Neural crest cell (in vitro differentiated cells): ENCODE measurements at regions not wholly inside any gene's neighbourhood (a gene's known extent, or its start where the extent isn't known, plus 50 kb on each side); places are given as distances from the start of the nearest gene placed in this dataset.

Experiments
- DNase-seq: peaks from one replicate; pipeline ENCODE4 v3.0.0; 2021; ENCODE audit warnings: low read depth, mixed read lengths, low spot score
- H3K27ac Mint-ChIP-seq: one replicate; pipeline ENCODE4 v1.8.0; 2021; ENCODE audit warnings: mild to moderate bottlenecking, mixed read lengths; ENCODE audit not compliant: unreplicated experiment
- H3K27me3 Mint-ChIP-seq: 2 replicates; pipeline ENCODE4 v1.8.0; 2021; ENCODE audit warnings: low read depth, mild to moderate bottlenecking, mixed read lengths
- H3K36me3 Mint-ChIP-seq: 2 replicates; pipeline ENCODE4 v1.8.0; 2021; ENCODE audit warnings: low read depth, mild to moderate bottlenecking, mixed read lengths
- H3K4me1 Mint-ChIP-seq: 2 replicates; pipeline ENCODE4 v1.8.0; 2021; ENCODE audit warnings: mixed read lengths
- H3K4me3 Mint-ChIP-seq: one replicate; pipeline ENCODE4 v1.8.0; 2021; ENCODE audit warnings: mild to moderate bottlenecking, mixed read lengths
- H3K9me3 Mint-ChIP-seq: 2 replicates; pipeline ENCODE4 v1.8.0; 2021; ENCODE audit warnings: mixed read lengths
- TF ChIP-seq, protein P1 (sequence below): fragments of 200-600 bp; sonication (generic); conservative IDR thresholded peaks from 2 replicates; pipeline ENCODE4 v1.5.0; 2021; ENCODE audit warnings: antibody characterized with exemption, mild to moderate bottlenecking

DNA sequence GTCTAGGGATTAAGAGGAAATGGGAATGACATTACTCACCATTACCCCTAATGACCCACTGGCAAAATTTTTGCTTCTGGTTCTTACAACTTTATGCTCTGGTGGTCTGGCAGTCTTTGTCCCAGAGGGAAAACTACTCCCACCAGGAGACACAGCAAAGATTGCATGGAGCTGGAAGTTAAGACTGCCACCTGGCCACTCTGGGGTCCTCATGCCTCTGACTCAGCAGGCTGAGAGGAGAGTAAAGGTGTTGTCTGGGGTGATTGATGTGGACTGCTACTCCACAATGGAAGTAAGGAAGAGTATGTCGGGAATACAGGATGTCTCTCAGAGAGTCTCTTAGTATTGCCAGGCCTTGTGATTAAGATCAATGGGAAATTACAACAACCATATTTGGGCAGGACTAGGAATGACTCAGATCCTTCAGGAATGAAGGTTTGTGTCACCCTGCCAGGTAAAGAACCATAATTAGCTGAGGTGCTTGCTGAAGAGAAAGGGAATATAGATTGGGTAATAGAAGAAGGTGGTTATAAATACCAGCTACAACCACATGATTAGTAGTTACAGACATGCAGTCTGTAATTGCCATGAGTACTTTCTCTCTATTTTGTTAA lies 215.5 kb downstream of the GPAT3 start:
- Mint-ChIP-seq H3K4me3 (no peak overlapping the region), H3K27ac (no peak overlapping the region), H3K36me3 (no peaks in the 10 kb centered on the region), H3K4me1 (peaks cover 6% of the 10 kb centered on the region), H3K9me3 (no peaks in the 10 kb centered on the region), H3K27me3 (no peaks in the 10 kb centered on the region)
- TF ChIP-seq, protein P1, sequence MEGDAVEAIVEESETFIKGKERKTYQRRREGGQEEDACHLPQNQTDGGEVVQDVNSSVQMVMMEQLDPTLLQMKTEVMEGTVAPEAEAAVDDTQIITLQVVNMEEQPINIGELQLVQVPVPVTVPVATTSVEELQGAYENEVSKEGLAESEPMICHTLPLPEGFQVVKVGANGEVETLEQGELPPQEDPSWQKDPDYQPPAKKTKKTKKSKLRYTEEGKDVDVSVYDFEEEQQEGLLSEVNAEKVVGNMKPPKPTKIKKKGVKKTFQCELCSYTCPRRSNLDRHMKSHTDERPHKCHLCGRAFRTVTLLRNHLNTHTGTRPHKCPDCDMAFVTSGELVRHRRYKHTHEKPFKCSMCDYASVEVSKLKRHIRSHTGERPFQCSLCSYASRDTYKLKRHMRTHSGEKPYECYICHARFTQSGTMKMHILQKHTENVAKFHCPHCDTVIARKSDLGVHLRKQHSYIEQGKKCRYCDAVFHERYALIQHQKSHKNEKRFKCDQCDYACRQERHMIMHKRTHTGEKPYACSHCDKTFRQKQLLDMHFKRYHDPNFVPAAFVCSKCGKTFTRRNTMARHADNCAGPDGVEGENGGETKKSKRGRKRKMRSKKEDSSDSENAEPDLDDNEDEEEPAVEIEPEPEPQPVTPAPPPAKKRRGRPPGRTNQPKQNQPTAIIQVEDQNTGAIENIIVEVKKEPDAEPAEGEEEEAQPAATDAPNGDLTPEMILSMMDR = no peak
- DNase-seq = no peak

DNA sequence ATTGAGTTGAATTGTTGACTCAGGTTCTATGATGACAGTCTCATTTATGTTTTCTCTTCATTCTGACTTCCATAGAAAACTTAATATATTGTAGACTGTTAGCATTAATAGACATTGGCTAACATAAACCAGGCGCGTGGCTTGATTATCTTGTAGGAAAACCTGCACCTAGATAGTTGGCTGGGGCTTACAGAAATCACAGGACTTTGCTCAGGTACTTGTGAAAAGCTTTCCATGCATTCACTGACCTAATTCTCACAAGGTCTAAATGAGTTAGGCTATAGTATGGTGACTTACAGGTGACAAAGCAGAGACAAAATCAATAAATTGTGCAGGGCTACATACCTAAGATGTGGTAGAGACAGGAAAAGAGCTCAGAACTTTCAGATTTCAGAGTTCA lies 212.8 kb downstream of the GPAT3 start:
- Mint-ChIP-seq H3K36me3 (no peaks in the 10 kb centered on the region), H3K9me3 (peaks cover 2% of the 10 kb centered on the region), H3K4me3 (no peak overlapping the region), H3K4me1 (peaks cover 6% of the 10 kb centered on the region), H3K27ac (no peak overlapping the region), H3K27me3 (no peaks in the 10 kb centered on the region)
- no peak for DNase-seq
- TF ChIP-seq, protein P1 = no peak

DNA sequence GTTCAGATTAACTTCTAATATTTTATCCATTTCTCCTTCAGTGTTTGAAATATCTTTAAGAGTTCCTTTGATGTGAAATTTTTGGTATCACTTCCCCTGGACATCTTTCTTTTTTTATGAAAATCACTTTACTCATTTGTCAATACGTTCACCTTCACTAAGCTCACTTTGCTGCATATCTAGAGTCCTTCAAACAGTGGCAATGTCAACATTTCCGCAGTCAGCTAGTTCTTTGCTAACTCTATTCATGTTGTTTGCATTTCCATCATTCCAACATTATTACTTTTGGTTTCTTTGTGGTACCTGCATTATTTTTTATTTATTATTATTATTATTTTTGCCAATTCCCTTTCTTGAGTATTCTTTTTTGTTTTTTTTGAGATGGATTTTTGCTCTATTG lies 203.0 kb downstream of the GPAT3 start:
- TF ChIP-seq, protein P1 = no peak

DNA sequence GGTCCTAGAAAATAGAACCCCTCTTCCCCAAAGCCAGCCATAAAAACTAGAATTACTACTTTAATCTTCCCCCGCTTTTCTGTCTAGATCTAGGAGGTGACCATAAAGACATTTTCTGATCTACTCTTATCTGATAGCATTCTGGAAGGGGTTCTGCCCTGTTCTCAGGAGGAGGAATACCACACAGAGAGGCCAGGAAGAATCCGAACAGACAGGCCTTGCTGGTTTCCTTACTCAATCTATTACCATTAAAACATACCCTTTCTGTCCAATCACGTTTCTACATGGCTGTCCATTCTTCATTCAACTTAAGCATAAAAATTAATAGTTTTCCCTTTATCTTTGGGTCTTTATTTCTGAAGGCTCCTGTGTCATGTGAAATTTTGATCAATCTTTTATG lies 198.7 kb downstream of the GPAT3 start:
- DNase-seq = no peak
- no peaks in the 10 kb centered on the region for H3K4me1 Mint-ChIP-seq
- H3K4me3 Mint-ChIP-seq = no peak overlapping the region
- no peak overlapping the region for H3K27ac Mint-ChIP-seq
- H3K9me3 Mint-ChIP-seq = peaks cover 9% of the 10 kb centered on the region
- TF ChIP-seq, protein P1 = no peak
- H3K36me3 Mint-ChIP-seq = peaks cover 5% of the 10 kb centered on the region
- no peaks in the 10 kb centered on the region for H3K27me3 Mint-ChIP-seq

More for the DNA sequence above, 203.0 kb downstream of the GPAT3 start:
- H3K4me1 Mint-ChIP-seq = no peaks in the 10 kb centered on the region
- H3K27me3 Mint-ChIP-seq = no peaks in the 10 kb centered on the region
- no peaks in the 10 kb centered on the region for H3K36me3 Mint-ChIP-seq
- no peak overlapping the region for H3K4me3 Mint-ChIP-seq
- no peak overlapping the region for H3K27ac Mint-ChIP-seq
- peaks cover 2% of the 10 kb centered on the region for H3K9me3 Mint-ChIP-seq
- DNase-seq = no peak

DNA sequence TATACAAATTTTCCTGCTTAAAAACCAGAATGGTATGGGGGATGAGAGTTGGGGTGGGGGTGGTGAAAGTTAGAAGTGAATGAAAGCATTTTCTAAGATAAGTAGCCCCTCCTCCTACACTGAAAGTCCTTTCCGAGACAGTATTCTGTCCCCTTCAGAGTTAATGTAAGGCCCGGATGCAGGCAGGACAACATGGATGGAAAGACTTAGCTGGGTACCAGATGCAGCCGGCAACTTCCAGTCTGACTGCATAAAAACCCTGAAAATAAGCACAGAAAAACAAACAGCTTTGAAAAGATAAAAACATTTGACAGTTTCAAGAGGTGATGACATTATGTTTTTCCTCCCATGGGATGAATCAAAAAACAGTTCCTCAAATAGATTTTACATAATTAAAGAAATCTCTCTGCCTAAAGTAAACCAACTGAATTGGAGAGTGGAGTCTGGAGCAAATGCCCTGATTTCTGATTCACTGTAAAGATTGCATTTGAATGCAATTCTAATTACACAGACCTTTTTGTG lies 196.3 kb downstream of the GPAT3 start:
- H3K27ac Mint-ChIP-seq = no peak overlapping the region
- no peaks in the 10 kb centered on the region for H3K4me1 Mint-ChIP-seq
- no peak for DNase-seq
- no peak overlapping the region for H3K4me3 Mint-ChIP-seq
- peaks cover 11% of the 10 kb centered on the region for H3K9me3 Mint-ChIP-seq
- TF ChIP-seq, protein P1 = no peak
- H3K36me3 Mint-ChIP-seq = peaks cover 5% of the 10 kb centered on the region
- no peaks in the 10 kb centered on the region for H3K27me3 Mint-ChIP-seq
